NCI-H526 treated with DMSO at 0.1 percent for 48 hours (cell line): ENCODE measurements at regions not wholly inside any gene's neighbourhood (a gene's known extent, or its start where the extent isn't known, plus 50 kb on each side); places are given as distances from the start of the nearest gene placed in this dataset.

ENCODE experiments used
- DNase-seq: peaks from one replicate; lab custom pipeline; 2025; lab: John Stamatoyannopoulos, UW

GRCh38 chr2:239467281-239467955, 66.6 kb upstream of the HDAC4 start:
- no peak for DNase-seq

- DNase-seq = no peak
These were observed 66.0 kb upstream of the HDAC4 start for GRCh38 chr2:239466755-239467271.

DNA sequence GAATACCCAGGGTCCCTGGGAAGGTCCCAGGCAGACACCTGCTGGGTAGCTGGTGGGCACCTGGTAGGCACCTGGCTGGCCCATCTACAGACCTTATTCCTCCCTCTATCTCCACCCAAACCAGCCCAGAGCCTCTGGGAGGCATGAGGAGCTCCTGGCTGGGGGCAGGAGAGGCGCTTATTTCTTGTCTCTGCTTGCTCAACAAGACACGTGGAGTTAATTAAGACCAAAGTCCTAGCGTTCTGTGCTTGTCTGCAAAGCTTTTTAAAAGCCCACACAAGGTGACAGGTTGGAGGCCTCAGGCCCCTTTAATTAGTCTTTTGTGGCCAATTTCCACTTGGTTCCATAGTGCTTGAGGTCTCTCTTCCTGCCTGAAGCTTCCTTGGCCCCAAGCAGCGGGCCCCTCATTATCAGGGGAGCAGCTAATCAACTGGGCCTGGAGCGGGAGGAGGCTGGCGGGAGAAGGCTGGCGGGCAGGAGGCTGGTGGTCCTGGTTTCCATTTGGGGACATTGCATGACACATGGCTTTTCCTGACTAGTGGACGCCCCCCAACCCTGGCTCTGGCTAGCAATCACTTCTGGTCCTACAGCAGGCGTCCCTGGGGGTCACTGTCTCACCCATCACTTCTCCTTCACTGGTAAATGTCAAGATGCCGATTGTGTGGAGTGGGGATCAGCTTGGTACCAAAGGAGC, 65.4 kb upstream of the HDAC4 start:
- no peak for DNase-seq

- DNase-seq = no peak
These were observed 64.5 kb upstream of the HDAC4 start for GRCh38 chr2:239465017-239466001.

DNA sequence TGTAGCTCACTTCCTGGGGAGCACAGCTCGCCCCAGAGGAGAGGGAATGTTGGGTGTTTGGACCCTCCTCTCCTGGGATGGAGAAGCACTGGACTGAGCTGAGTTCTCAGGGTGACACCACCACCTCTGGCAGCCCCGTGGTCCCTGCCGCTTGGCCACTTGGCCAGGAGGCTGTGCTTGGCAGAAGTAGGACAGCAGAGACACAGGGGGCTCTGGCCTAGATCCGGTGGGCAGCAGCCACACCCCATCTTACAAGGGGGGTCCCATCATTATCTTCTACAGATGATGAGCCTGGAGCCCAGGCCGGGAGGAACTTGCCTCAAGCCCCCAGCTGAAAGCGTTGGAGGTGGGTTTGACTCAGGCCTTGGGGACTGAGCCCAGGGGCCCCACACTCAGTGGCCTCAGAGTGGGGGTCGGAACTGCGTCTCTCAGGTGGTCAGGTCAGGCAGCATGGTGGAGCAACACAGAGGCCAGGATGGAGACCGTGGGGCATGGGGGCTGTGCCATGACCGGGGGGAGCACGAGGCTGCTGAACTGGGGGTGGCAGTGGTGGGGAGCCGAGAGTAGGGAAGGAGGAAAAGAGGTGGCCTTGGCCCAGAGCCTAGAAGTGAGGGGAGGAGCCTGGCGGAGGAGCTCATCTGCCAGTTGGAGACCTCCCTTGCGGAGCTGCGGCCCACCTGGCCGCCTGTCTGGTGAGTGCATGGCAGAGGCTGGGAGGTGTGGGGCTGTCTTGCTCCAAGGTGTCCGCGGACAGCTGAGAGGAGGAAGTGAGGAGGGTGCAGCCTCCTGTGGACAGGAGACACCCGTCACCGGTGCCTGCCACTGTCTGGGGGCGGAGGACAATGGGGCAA, 63.6 kb upstream of the HDAC4 start:
- no peak for DNase-seq

DNA sequence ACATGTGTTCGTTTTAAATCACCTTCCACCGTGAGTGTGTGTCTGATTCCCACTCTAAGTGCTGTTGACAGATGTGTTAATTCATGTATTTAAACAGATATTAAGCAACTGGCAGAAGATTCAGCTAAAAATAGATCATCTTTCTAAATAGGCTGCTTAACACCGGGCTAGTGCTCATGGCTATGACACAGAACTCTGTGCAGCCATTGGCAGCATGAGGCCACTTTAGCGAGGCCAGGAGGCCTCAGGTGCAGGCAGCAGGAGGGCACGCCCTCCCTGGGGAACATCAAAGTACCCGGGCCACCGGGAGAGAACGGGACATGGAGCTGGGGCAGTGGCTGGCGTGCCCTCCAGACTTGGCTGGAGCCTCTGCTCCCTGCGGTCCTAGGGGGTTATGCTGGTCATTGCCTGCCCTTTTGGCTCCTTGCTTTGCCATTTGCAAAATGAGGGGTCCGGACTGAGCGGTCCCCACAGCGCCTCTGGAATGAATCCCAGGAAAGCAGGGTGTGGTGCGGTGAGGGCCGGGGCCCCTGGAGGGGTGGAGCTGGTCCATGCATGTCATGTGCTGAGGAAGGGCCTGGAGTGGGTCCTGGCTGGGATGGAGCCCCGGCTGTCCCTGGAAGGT, 62.8 kb upstream of the HDAC4 start:
- DNase-seq = no peak

DNA sequence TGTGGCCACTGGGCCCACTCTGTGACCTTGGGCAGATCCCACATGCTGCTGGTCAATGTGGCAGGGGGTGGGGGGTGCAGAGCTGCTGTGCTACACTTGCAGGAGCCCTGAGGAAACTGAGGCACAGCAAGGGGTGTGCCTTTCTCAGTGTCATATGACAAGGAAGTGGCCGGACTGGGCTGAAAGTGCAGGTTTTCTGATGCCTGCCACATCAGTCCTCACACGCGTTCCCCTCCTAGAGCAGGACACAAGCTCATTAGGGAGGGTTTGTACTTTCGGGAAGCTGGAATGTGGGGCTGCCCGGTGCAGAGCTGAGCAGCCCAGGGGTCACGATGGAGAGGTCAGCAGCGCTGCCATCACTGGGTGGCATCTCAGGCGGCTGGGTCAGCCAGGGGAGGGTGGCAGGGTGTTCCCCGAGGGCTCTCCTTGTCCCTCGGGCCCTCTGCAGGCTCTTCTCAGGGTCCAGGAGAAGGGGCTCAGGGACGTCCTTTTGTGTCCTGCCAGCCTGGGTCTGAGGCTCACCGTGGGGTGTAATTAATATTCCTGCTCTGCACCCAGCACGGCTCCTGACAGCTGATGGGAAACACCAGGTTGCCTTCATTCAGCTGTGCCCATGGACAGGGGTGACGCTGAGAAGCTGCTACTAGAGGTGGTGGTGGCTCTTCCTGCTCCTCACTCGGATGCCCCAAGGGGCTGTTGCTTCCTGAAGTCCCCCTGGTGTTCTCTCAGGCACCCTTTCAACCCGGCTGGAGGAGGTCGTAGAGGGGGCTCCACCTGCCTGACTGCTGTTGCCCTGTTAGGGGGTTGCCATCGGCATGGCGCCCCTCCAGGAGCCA, 62.1 kb upstream of the HDAC4 start:
- DNase-seq = no peak

- no peak for DNase-seq
These were observed 61.3 kb upstream of the HDAC4 start for GRCh38 chr2:239462191-239462515.

GRCh38 chr2:239461291-239462190, 60.7 kb upstream of the HDAC4 start:
- no peak for DNase-seq

GRCh38 chr2:239460780-239461179, 60.0 kb upstream of the HDAC4 start:
- no peak for DNase-seq

DNA sequence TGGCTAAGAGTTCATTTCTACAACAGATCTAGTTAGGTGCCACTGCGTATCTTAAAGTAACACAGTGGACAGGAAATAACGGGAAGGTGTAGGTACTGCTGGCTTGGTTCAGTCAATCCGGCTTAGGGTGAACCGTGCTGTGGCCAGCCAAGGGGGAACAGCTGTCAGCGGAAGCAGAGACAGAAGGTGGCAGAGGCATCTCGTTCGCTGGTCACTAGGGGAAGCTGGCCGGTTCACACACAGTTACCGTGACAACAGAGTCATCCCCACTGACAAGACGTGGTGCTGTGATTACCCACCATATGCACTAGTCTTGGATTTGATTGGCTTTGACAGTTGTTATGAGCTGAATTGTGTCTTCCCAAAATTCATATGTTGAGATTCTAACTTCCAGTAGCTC, 58.8 kb upstream of the HDAC4 start:
- no peak for DNase-seq

DNA sequence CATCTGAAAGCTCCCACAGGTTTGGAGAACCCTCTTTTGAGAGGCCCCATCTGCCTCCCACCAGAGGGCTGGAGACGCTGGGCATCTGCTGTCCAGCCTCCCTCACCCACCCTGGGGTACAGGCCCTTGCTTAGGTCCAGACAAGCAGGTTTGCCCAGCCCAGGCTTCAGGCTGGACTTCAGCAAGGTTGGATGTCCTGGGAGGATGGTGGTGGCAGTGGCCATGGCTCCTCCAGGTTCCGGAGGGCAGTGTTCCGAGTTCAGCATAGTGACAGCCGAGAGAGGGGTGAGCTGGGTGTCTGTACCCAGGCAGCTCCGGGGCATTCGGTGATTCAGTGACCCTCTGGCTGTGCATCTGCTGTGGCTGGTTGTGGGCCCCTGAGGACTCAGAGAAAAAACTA, 58.2 kb upstream of the HDAC4 start:
- DNase-seq = no peak

GRCh38 chr2:239457586-239458445, 57.0 kb upstream of the HDAC4 start:
- no peak for DNase-seq

DNA sequence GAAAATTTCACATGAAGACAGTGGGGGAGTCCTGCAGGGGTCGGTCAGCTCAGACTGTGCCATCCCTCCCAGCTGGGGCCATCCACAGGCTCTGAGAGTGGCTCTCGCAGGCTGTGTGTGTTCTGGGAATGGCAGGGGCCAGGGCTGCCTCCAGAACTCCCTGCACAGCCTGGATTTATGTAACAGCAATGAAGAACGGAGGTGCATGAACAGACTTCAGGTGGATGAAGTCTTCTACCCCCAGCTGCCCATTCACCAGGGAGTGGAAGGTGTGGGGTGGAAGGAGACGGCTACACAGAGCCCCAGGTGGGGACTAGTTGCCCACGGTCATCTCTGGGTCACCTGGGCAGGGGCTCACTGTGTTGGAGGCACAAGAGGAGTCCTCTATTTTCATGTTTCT, 56.1 kb upstream of the HDAC4 start:
- DNase-seq = no peak

DNA sequence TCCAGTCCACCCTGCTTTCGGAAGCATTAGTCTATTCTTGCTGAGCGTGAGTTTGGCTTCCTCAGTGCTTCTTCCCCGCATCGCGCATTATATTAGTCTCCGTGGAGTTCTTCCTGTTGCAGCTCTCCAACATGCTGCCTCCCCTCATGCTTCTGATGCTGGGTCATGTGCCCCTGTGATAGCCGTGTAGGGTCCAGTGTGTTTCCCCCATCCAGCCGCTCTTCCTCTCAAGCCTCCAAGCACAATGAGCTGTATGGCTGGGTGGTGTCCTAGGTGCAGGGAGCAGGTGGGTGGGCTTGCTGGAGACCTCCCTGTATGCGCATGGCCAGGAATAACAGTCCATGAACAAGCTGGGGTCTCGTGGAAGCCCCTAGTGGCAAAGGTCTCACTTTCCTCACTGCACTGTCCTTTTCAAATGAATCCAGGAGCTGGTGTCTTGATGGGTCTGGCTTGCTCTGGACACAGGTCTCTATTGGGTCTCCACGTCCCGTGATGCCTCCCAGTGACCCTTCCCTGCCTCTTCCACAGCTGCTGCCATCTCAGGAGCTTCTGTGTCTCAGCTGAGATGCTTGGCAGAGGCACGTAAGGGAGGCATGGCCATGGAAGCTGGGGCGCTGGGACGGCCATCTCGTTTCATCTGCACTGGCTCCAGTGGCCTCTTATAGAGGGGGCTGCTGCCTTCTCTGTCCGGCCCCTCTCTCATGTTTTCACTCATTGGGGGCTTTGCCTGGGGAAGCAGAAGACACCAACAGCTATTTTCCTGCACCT, 54.8 kb upstream of the HDAC4 start:
- no peak for DNase-seq

DNA sequence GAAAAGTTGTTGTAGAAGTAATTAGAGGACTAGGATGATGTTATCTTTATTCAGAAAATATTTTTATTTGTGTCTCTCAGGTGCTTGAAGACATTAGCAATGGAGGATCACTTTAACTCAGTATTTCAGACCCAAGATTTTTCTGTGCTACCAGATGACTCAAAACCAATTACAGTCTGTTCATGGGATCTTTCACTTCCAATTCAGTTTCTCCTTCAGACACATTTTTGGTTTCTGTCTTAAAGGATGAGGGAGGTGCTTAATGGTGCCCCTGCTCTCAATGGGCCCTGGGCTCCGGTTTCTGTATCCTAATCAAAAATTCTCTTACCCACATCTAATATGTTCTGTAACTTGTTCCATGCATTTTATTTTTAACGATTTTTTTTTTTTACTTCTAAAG, 53.7 kb upstream of the HDAC4 start:
- no peak for DNase-seq
